T-helper 1 cell treated with Interleukin-12 subunit alpha and Interleukin-12 subunit beta and Interleukin-4 antibody, amounts not matched to agents 30 μg/mL and 1 μg/mL, for 36 hours (primary cell): ENCODE measurements at regions not wholly inside any gene's neighbourhood (a gene's known extent, or its start where the extent isn't known, plus 50 kb on each side); places are given as distances from the start of the nearest gene placed in this dataset.
A peak's percentile ranks its signal among the peaks of the same experiment; 100 is the strongest.

Experiments
- H3K27ac Mint-ChIP-seq: one replicate; pipeline ENCODE4 v1.8.0; 2021; ENCODE audit warnings: mild to moderate bottlenecking, mixed read lengths
- H3K27me3 Mint-ChIP-seq: one replicate; pipeline ENCODE4 v1.8.0; 2021; ENCODE audit warnings: low read depth, mixed read lengths
- H3K36me3 Mint-ChIP-seq: one replicate; pipeline ENCODE4 v1.8.0; 2021; ENCODE audit warnings: low read depth, mixed read lengths
- H3K4me1 Mint-ChIP-seq: one replicate; pipeline ENCODE4 v1.8.0; 2021; ENCODE audit warnings: low read depth, mixed read lengths
- H3K4me3 Mint-ChIP-seq: one replicate; pipeline ENCODE4 v1.8.0; 2021; ENCODE audit warnings: mild to moderate bottlenecking, moderate library complexity, mixed read lengths
- H3K9me3 Mint-ChIP-seq: one replicate; pipeline ENCODE4 v1.8.0; 2021; ENCODE audit warnings: mixed read lengths

DNA sequence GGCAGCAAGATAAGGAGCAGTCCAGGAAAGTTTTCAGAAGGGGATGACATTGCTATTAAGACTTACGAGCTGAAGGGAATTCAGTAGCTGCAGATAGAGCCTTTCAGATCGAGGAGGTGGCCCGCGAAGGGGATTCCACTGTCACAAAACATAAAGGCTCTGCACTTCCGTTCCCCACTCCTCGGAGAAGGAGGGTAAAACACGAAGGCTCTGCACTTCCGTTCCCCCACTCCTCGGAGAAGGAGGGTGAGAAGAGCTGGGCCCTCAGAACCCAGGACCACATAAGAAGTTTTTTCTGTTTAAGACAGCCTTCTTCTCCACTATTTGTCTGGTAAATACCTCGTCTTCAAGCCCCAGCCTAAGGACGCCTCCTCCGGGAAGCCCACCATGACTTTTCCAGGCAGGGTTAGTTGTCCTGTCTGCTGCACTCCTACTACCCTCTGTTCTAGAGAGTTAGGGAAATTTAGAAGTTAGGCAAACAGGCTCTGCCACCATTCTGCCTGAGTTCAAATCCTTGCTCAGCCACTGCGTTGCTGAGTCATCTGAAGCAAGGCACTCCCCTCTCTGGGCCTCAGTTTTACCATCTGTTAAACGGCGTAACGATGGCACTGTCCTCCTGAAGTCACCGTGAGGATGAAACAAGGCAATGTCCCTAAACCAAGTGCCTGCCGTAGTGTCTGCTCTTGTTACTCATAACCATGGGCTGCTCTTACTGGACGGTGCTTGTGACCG is 134.1 kb upstream of the HES1 start:
- H3K27me3 Mint-ChIP-seq, result peaks cover 60% of the 10 kb centered on the region
- no peak overlapping the region for H3K27ac Mint-ChIP-seq
- no peaks in the 10 kb centered on the region for H3K36me3 Mint-ChIP-seq
- H3K4me3 Mint-ChIP-seq, result no peak overlapping the region
- no peaks in the 10 kb centered on the region for H3K9me3 Mint-ChIP-seq
- H3K4me1 Mint-ChIP-seq, result peaks cover 16% of the 10 kb centered on the region

DNA sequence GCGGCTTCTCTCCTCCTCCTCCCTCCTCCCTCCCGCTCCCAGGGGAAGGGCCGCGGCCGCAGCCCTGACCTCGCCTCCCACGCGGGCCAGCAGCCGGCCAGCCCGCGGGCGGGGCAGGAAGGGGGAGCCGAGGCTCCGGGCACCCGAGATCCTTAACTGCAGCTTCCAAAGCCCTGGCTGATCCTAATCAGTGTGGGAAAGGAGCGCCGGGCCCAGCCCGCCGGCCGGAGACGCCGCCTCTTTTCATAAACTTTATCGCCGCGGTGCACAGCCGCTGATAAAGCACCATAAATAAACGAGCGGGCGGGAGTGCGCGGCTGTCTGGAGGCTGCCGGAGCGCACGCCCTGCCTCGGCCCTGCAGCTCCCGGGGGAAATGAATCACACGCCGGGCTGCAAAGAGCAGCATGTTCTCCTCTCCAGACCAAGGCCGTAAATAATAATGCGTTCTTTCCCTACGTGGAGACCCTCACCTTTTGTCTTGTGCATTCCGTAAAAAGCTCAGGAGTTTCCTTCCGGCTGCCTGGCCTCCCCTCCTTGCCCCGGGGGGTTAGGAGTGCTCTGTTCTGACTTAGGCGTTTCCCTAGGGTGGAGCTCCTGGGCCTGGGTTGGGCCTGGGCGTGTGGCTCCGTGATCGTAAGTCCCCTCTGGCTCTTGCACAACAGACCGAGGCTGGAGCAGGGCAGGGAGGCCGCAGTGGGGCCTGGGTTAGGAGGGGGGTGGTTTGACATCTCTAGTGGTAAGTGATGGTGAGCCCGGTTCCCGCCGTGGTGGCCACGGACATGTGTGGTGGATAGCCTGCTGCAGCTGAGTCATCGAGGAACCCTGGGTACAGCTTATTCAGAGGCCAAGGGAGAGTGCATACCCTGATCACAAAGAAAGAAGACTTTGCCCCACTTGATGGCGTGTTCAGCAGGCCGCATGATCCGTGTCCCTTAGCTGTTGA is 132.6 kb upstream of the HES1 start:
- Mint-ChIP-seq H3K4me3 (peak overlapping the region; percentile 50), H3K36me3 (no peaks in the 10 kb centered on the region), H3K4me1 (peaks cover 13% of the 10 kb centered on the region), H3K27ac (no peak overlapping the region), H3K9me3 (no peaks in the 10 kb centered on the region), H3K27me3 (peaks cover 61% of the 10 kb centered on the region)

DNA sequence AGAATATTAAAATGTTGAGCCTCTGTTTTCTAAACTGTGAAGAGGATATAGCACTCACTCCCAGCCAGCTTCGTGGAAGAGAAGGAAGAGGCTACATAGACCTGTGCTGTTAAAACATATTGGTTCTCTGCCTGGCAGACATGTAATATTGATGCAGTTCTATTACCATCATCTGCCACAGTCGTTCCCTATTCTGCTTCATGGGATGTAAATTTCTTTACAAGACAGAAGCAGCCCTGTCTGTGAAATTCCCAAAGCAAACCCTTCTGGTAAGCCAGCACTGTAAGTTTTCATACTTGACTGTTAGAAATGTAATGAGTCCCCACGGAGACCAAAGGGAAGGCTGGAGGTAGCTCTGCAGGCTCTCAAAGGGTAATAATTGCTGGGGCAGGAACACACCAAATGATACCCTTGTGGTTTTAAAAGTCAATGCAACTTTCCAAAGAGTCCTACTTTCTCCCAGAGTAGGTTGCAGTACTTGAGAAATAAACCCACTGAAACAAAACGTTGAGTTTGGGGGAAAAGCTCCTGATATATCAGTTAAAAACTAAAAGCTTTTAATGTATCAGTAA is 129.9 kb upstream of the HES1 start:
- Mint-ChIP-seq H3K27ac (no peak overlapping the region), H3K4me3 (no peak overlapping the region), H3K9me3 (no peaks in the 10 kb centered on the region), H3K27me3 (peaks cover 72% of the 10 kb centered on the region), H3K4me1 (peaks cover 13% of the 10 kb centered on the region), H3K36me3 (no peaks in the 10 kb centered on the region)

DNA sequence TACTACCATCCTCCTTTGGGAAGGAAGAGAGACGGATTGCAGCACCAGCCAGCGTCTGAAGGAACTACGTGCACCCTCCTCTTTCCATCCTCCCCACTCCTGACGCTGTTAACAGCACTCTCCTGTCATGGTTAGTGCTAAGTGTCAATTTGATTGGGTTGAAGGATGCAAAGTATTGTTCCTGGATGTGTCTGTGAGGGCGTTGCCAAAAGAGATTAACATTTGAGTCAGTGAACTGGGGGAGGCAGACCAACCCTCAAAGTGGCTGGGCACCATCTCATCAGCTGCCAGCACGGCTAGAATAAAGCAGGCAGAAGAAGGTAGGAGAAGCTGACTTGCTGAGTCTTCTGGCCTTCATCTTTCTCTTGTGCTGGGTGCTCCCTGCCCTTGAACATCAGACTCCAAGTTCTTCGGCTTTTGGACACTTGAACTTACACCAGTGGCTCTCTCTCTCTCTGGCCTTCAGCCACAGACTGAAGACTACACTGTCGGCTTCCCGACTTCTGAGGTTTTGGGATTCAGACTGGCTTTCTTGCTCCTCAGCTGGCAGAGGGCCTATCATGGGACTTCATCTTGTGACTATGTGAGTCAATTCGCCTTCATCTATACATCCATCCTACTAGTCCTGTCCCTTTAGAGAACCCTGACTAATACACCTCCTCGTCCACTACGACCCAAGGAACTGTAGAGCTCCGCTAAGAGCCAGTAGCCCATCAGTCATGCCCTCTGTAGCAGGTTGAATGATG is 128.2 kb upstream of the HES1 start:
- H3K27ac Mint-ChIP-seq, result no peak overlapping the region

DNA sequence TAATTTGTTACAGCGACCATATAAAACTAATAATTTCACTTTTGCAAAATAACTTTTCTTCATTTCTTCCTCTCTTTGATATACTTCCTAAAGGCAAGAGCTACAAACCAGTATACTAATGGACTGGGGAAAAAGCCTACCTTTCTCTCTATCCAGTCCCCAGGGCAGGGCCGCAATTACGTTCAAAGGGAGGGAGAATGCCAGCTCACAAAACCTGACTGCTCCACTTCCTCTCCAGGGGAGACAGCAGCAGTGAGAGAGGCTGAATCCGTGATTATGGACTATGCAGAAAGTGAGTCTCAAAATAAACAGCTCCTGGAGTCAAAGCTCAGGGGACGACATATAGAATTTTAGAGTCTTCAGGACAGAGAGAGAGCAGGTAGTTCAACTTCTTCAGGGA is 126.9 kb upstream of the HES1 start:
- H3K4me3 Mint-ChIP-seq, result no peak overlapping the region
- peaks cover 13% of the 10 kb centered on the region for H3K4me1 Mint-ChIP-seq
- no peak overlapping the region for H3K27ac Mint-ChIP-seq
- H3K36me3 Mint-ChIP-seq, result no peaks in the 10 kb centered on the region
- peaks cover 69% of the 10 kb centered on the region for H3K27me3 Mint-ChIP-seq
- H3K9me3 Mint-ChIP-seq, result no peaks in the 10 kb centered on the region

More for the DNA sequence above, 128.2 kb upstream of the HES1 start:
- Mint-ChIP-seq H3K36me3 (no peaks in the 10 kb centered on the region), H3K4me1 (peaks cover 15% of the 10 kb centered on the region), H3K27me3 (peaks cover 70% of the 10 kb centered on the region), H3K4me3 (no peak overlapping the region), H3K9me3 (no peaks in the 10 kb centered on the region)

DNA sequence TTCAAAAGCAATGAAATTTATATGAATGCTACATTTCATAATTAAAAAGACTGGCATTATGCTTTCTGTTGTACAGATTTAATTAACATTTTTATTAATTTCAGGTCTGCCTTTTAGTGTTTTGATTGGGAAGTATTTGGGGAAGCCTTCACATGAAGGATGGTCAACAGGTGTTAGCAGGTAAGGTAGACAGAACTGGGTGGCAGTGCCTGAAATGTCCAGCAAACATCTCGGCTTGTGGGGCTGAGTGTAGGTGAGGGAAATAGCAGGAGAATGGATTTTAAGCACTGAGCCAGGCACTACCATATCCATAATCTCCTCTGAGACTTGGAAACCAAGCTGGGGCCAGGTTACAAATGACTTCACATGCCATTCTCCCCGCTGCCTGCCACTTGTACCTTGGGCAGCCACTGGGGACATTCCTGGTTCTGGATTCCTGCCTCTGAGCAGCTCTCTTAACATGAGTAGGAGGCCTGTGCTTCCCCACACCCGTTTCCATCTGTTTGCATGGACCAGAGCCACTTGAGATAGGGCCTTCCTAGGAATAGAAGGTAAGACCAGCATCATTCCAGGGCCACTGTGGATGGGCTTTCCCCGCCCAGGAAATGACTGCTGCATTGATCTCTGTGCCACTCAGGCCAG is 125.9 kb upstream of the HES1 start:
- Mint-ChIP-seq H3K27me3 (peaks cover 66% of the 10 kb centered on the region), H3K36me3 (no peaks in the 10 kb centered on the region), H3K4me3 (no peak overlapping the region), H3K4me1 (peaks cover 8% of the 10 kb centered on the region), H3K9me3 (no peaks in the 10 kb centered on the region), H3K27ac (no peak overlapping the region)

DNA sequence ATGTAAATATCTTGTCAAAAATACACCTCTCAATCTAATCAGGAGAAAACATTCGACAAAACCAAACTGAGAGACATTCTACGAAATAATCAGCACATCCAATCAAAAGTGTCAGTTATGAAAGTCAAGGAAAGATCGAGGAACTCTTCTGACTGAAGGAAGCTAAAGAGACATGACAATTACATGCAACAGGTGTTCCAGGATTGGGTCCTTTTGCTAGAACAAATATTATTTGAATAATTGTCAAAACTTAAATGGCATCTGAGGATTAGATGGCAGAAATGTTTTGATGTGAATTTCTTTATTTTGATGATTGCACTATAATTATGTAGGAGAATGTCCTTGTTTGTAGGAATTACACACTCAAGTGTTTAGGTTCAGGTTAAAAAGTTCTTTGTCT is 124.1 kb upstream of the HES1 start:
- no peaks in the 10 kb centered on the region for H3K9me3 Mint-ChIP-seq
- H3K4me3 Mint-ChIP-seq, result no peak overlapping the region
- peaks cover 57% of the 10 kb centered on the region for H3K27me3 Mint-ChIP-seq
- H3K27ac Mint-ChIP-seq, result no peak overlapping the region
- H3K4me1 Mint-ChIP-seq, result peaks cover 8% of the 10 kb centered on the region
- H3K36me3 Mint-ChIP-seq, result no peaks in the 10 kb centered on the region

DNA sequence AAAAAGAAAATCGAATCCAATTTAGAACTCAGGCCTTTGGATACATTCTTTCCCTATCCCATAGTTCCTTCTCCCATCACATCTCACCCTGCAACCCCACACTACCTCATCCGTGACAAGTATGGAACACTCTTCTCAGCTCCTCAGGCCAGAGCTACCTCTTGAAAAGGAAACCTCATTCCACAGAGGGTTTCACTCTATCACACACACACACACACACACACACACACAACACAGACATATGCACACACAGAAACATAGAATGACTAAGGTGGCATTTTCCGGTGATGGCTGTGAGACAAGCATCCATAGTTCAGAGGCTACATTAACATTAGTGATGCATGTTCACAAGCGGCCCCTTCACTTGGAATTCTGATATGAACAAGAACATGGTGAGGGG is 122.0 kb upstream of the HES1 start:
- H3K4me1 Mint-ChIP-seq, result peaks cover 8% of the 10 kb centered on the region
- H3K9me3 Mint-ChIP-seq, result no peaks in the 10 kb centered on the region

DNA sequence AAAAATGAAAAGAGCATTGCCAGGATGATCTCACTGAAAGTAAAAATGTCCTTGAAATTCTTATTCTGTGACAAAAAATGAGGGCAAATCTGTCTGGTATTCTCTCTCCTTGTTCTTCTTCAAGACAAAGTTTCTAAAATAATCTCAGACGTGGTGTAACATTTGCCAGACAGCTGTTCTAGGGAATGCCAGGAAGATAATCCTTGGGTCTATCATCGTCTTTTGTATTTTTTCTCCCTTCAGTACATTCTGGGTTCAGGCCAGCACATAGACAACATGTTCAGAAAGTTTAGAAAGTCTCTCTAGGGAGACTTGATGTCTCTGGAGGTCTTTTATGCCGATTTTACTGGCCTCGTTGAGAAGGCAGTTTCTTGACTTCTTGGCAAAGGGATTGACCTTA is 121.2 kb upstream of the HES1 start:
- Mint-ChIP-seq H3K27ac (no peak overlapping the region), H3K36me3 (no peaks in the 10 kb centered on the region), H3K4me3 (no peak overlapping the region), H3K4me1 (peaks cover 8% of the 10 kb centered on the region), H3K9me3 (no peaks in the 10 kb centered on the region), H3K27me3 (peaks cover 34% of the 10 kb centered on the region)

More for the DNA sequence above, 122.0 kb upstream of the HES1 start:
- no peak overlapping the region for H3K27ac Mint-ChIP-seq
- no peak overlapping the region for H3K4me3 Mint-ChIP-seq
- no peaks in the 10 kb centered on the region for H3K36me3 Mint-ChIP-seq
- peaks cover 42% of the 10 kb centered on the region for H3K27me3 Mint-ChIP-seq

DNA sequence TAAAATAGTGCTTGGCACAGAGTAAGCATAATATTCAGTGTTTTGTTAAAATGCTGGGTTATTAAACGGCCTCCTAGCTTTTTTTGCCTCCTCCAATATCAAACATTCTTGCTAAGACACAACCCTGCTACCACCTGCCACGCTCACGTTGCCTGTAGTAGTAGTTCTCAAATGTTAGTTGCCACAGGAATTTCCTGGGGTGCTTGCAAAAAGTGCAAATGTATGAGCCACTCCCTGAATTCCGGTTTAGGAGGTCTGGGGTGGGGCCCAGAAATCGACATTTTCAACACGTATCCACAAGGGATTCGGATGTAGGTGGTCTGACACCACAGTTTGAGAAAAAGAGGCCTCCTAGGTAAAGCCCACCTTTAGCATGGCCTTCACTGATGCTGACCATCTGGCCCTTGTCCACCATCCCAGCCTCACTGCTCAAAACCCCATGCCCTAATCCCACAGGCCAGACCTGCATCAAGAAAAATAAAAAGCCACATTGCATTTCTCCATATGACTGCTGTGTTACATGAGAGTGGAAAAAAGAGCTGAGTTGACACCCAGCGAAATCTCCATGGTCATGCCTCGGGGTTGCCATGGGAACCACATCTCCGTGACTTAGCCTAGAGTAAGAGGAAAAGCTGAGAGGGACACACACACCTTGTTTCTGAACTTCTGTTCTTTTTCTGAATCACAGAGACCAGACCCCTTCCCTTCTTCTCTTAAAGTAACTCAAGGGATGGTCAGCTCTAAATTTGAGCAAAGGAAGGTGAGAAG is 116.4 kb upstream of the HES1 start:
- Mint-ChIP-seq H3K27me3 (peaks cover 12% of the 10 kb centered on the region), H3K36me3 (no peaks in the 10 kb centered on the region), H3K4me3 (no peak overlapping the region), H3K27ac (no peak overlapping the region), H3K4me1 (peaks cover 2% of the 10 kb centered on the region), H3K9me3 (no peaks in the 10 kb centered on the region)

DNA sequence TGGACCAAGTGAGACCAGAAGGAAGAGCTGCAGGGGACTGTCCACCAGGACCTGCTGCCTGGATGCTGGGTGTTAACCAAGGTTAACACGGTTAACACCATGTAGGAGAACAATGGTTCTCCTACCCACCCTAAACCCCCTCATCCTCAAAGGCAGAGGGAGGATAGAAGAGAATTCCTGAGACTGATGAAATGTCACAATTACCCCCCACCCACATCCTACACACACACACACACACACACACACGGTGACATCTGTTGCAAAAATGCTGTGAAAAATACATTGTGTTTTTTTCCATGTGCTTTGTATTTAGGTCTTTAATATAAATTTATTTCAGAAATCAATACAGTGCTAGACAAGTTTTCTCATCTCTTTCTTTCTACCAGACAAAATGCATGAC is 113.9 kb upstream of the HES1 start:
- H3K27ac Mint-ChIP-seq, result no peak overlapping the region
- H3K36me3 Mint-ChIP-seq, result no peaks in the 10 kb centered on the region
- H3K4me3 Mint-ChIP-seq, result no peak overlapping the region
- H3K27me3 Mint-ChIP-seq, result peaks cover 23% of the 10 kb centered on the region
- H3K9me3 Mint-ChIP-seq, result no peaks in the 10 kb centered on the region
- peaks cover 4% of the 10 kb centered on the region for H3K4me1 Mint-ChIP-seq

DNA sequence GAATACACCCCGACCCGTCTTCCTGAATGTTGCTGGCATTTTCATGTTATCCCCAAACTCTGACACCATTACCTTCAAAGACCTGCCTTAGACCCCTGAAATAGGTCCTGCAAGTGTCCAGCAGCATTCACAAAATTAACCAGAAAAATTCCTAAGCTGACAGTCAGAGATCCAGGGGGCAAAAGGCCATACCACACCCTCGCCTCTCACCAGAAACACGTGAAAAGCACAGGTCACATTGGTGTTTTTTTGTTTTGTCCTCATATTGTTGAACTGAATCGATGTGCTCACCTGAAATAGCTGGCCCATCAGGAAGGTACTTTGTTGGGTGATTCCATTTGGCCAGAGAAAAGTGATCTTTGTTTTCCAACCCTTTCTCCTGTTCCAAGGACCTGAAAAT is 113.1 kb upstream of the HES1 start:
- Mint-ChIP-seq H3K36me3 (no peaks in the 10 kb centered on the region), H3K9me3 (no peaks in the 10 kb centered on the region), H3K27ac (no peak overlapping the region), H3K4me3 (no peak overlapping the region), H3K4me1 (peaks cover 4% of the 10 kb centered on the region), H3K27me3 (peaks cover 23% of the 10 kb centered on the region)

DNA sequence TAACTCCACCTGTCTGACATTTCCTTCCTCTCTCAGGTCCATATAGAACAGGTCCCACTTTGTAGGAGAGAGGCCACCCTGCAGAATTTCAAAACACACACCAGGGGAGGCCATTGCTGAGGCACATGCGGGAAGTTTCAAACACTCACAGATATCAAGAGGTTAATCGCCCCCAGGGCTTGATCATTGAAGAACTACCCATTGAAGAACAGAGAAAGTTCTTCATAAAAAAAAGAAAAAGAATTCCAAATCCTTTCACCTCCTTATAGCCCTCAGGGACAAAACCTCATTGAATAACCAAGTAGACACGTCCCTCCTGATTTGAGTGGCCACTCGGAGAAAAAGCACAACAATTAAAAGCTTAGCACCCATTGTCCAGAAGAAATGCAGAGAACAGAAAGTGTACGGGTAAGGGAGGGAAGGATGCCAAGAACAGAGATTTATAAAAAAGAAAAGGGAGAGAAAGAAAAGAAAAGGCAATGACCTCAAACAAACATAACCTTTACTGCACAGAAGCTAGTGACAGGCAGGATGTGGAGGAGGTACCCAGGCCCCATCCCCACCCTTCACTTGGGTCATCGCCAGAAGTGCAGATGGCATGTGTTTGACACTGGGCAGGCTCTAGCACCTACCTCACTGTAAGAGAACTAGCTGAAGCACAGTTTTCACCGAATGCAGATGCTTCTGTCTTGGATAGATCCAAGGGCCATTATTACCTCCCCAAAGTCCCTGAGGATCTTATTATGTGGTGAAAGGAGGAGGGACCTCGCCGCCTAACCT is 112.3 kb upstream of the HES1 start:
- Mint-ChIP-seq H3K4me3 (no peak overlapping the region), H3K36me3 (no peaks in the 10 kb centered on the region), H3K9me3 (no peaks in the 10 kb centered on the region), H3K27ac (no peak overlapping the region), H3K27me3 (peaks cover 23% of the 10 kb centered on the region), H3K4me1 (peaks cover 4% of the 10 kb centered on the region)
